H9 (cell line): ENCODE measurements at regions not wholly inside any gene's neighbourhood (a gene's known extent, or its start where the extent isn't known, plus 50 kb on each side); places are given as distances from the start of the nearest gene placed in this dataset.

Source experiments
- DNase-seq: peaks from one replicate; pipeline ENCODE4 v3.0.0-alpha.2; 2017
- H2AFZ ChIP-seq: one replicate; pipeline ENCODE4 v1.6.1; 2013; ENCODE audit warnings: mild to moderate bottlenecking, low read length, control low read depth, moderate library complexity
- H2AK5ac ChIP-seq: 2 replicates; pipeline ENCODE4 v1.6.1; 2013; ENCODE audit warnings: low read length, control low read depth, mixed read lengths; ENCODE audit not compliant: insufficient read length
- H2BK120ac ChIP-seq: one replicate; pipeline ENCODE4 v1.6.1; 2013; ENCODE audit warnings: low read depth, mild to moderate bottlenecking, low read length, control low read depth, inconsistent platforms; ENCODE audit not compliant: poor library complexity, severe bottlenecking
- H2BK12ac ChIP-seq: 2 replicates; pipeline ENCODE4 v1.6.1; 2013; ENCODE audit warnings: low read length, control low read depth, mixed read lengths, low read depth; ENCODE audit not compliant: insufficient read length
- H2BK15ac ChIP-seq: 2 replicates; pipeline ENCODE4 v1.6.1; 2013; ENCODE audit warnings: low read depth, low read length, control low read depth
- H2BK20ac ChIP-seq: one replicate; pipeline ENCODE4 v1.6.1; 2013; ENCODE audit warnings: low read depth, mild to moderate bottlenecking, low read length, control low read depth, inconsistent platforms; ENCODE audit not compliant: poor library complexity, severe bottlenecking
- H2BK5ac ChIP-seq: 2 replicates; pipeline ENCODE4 v1.6.1; 2013; ENCODE audit warnings: low read length, control low read depth, mixed read lengths; ENCODE audit not compliant: insufficient read length
- H3K14ac ChIP-seq: 2 replicates; pipeline ENCODE4 v1.6.1; 2013; ENCODE audit warnings: low read length, control low read depth; ENCODE audit not compliant: insufficient read depth
- H3K18ac ChIP-seq: 2 replicates; pipeline ENCODE4 v1.6.1; 2013; ENCODE audit warnings: low read depth, mild to moderate bottlenecking, mixed read lengths, low read length, control low read depth; ENCODE audit not compliant: insufficient read length
- H3K23ac ChIP-seq: 2 replicates; pipeline ENCODE4 v1.6.1; 2013; ENCODE audit warnings: low read length, control low read depth, mixed read lengths, low read depth; ENCODE audit not compliant: insufficient read length
- H3K23me2 ChIP-seq: 2 replicates; pipeline ENCODE4 v1.6.1; 2013; ENCODE audit warnings: low read depth, mild to moderate bottlenecking, mixed read lengths, low read length, control low read depth; ENCODE audit not compliant: insufficient read length, poor library complexity, severe bottlenecking
- H3K27ac ChIP-seq: 2 replicates; pipeline ENCODE4 v1.5.1; 2013; ENCODE audit warnings: low read length, control low read depth, mixed read lengths, low read depth; ENCODE audit not compliant: insufficient read length
- H3K27me3 ChIP-seq: 2 replicates; pipeline ENCODE4 v1.6.1; 2013; ENCODE audit warnings: low read length, control low read depth, inconsistent platforms; ENCODE audit not compliant: insufficient read depth
- H3K4ac ChIP-seq: 2 replicates; pipeline ENCODE4 v1.6.1; 2013; ENCODE audit warnings: low read depth, mild to moderate bottlenecking, control low read depth, inconsistent platforms, low read length, moderate library complexity
- H3K4me1 ChIP-seq: 2 replicates; pipeline ENCODE4 v1.6.1; 2013; ENCODE audit warnings: low read length, control low read depth, inconsistent platforms; ENCODE audit not compliant: insufficient read depth
- H3K4me2 ChIP-seq: 2 replicates; pipeline ENCODE4 v1.6.1; 2013; ENCODE audit warnings: low read length, control low read depth, mixed read lengths; ENCODE audit not compliant: insufficient read length, insufficient read depth
- H3K56ac ChIP-seq: 2 replicates; pipeline ENCODE4 v1.6.1; 2013; ENCODE audit warnings: low read depth, mild to moderate bottlenecking, mixed read lengths, low read length, control low read depth; ENCODE audit not compliant: insufficient read length
- H3K79me1 ChIP-seq: 2 replicates; pipeline ENCODE4 v1.6.1; 2013; ENCODE audit warnings: low read depth, mild to moderate bottlenecking, moderate library complexity, low read length, control low read depth, inconsistent platforms; ENCODE audit not compliant: insufficient read depth, poor library complexity, severe bottlenecking
- H3K79me2 ChIP-seq: 2 replicates; pipeline ENCODE4 v1.6.1; 2013; ENCODE audit warnings: low read length, control low read depth, inconsistent platforms; ENCODE audit not compliant: insufficient read depth
- H3K9ac ChIP-seq: 2 replicates; pipeline ENCODE4 v1.6.1; 2013; ENCODE audit warnings: low read length, control low read depth, mixed read lengths; ENCODE audit not compliant: insufficient read length; ENCODE audit errors: extremely low read depth
- H3K9me3 ChIP-seq: one replicate; pipeline ENCODE4 v1.6.1; 2013; ENCODE audit warnings: low read depth, low read length, inconsistent platforms; ENCODE audit not compliant: control insufficient read depth
- H3T11ph ChIP-seq: one replicate; pipeline ENCODE4 v1.6.1; 2013; ENCODE audit warnings: mild to moderate bottlenecking, low read length, control low read depth, inconsistent platforms
- H4K20me1 ChIP-seq: one replicate; pipeline ENCODE4 v1.6.1; 2013; ENCODE audit not compliant: control insufficient read depth, insufficient read length, insufficient read depth
- H4K5ac ChIP-seq: 2 replicates; pipeline ENCODE4 v1.6.1; 2013; ENCODE audit warnings: low read depth, mild to moderate bottlenecking, mixed read lengths, low read length, control low read depth; ENCODE audit not compliant: insufficient read length
- H4K8ac ChIP-seq: replicated peaks from 2 replicates; pipeline ENCODE4 v1.6.1; 2013; ENCODE audit warnings: low read length, control low read depth, mixed read lengths, low read depth; ENCODE audit not compliant: insufficient read length
- H4K91ac ChIP-seq: 2 replicates; pipeline ENCODE4 v1.6.1; 2013; ENCODE audit warnings: low read depth, mild to moderate bottlenecking, moderate library complexity, mixed read lengths, low read length, control low read depth; ENCODE audit not compliant: insufficient read length
- H3K27ac Mint-ChIP-seq, 3 experiments: 2 replicates in 2 of 3; 3 replicates in 1 of 3; pipeline ENCODE4 v1.8.0; 2020 to 2021; ENCODE audit warnings: mixed read lengths in 3 of 3, mild to moderate bottlenecking in 1 of 3, moderate library complexity in 1 of 3
- H3K27me3 Mint-ChIP-seq: 2 replicates; pipeline ENCODE4 v1.8.0; 2021; ENCODE audit warnings: low read depth, mild to moderate bottlenecking, moderate library complexity, mixed read lengths
- H3K36me3 Mint-ChIP-seq, 3 experiments: 2 replicates in 2 of 3; 3 replicates in 1 of 3; pipeline ENCODE4 v1.8.0; 2020 to 2021; ENCODE audit warnings: low read depth in 3 of 3, mixed read lengths in 3 of 3; ENCODE audit not compliant: insufficient read depth in 1 of 3
- H3K4me1 Mint-ChIP-seq, 2 experiments: 2 replicates each; pipeline ENCODE4 v1.8.0; 2020; ENCODE audit warnings: mixed read lengths in 2 of 2
- H3K4me3 Mint-ChIP-seq, 2 experiments: 2 replicates in 1 of 2; 3 replicates in 1 of 2; pipeline ENCODE4 v1.8.0; 2020 to 2021; ENCODE audit warnings: mild to moderate bottlenecking in 2 of 2, mixed read lengths in 2 of 2, moderate library complexity in 1 of 2
- H3K9me3 Mint-ChIP-seq, 2 experiments: 2 replicates in 1 of 2; 3 replicates in 1 of 2; pipeline ENCODE4 v1.8.0; 2020; ENCODE audit warnings: mild to moderate bottlenecking in 2 of 2, mixed read lengths in 2 of 2, moderate library complexity in 1 of 2
- CTCF ChIP-seq: fragments of 200-600 bp; sonication (generic); conservative IDR thresholded peaks from 3 replicates; pipeline ENCODE4 v1.8.0; 2021; ENCODE audit warnings: antibody characterized with exemption, mild to moderate bottlenecking
- WGBS: extraction: QIAGEN DNeasy Blood & Tissue Kit; methylation state at CpG from one replicate; pipeline ENCODE4 v1.1.7; 2013; ENCODE audit warnings: missing lambda C conversion rate, low lambda C conversion rate, mixed read lengths; ENCODE audit not compliant: insufficient read length; ENCODE audit errors: extremely low coverage; 5-methylcytosine and 5-hydroxymethylcytosine counted together

GRCh38 chr3:187434524-187434923 is 66.3 kb downstream of the RTP4 start:
- Mint-ChIP-seq H3K9me3 (peaks cover 0 to 5% of the 10 kb centered on the region in 2 experiments; a peak in 2 of 5 replicates), H3K36me3 (peaks cover 2 to 9% (median 7%) of the 10 kb centered on the region in 3 experiments; a peak in 5 of 7 replicates), H3K27ac (no peak overlapping the region), H3K27me3 (no peaks in the 10 kb centered on the region), H3K4me1 (0 out of 4 replicates have a peak, but pooled peaks cover 0 to 2% of the 10 kb centered on the region in 2 experiments), H3K4me3 (no peak overlapping the region)
- Histone ChIP-seq H3K23ac (no peak overlapping the region), H3K14ac (no peak overlapping the region), H4K8ac (no peak overlapping the region), H3K4ac (no peak overlapping the region), H2AK5ac (no peak overlapping the region), H3K4me2 (no peak overlapping the region), H2BK5ac (no peak overlapping the region), H3K79me1 (no peaks in the 10 kb centered on the region), H3K27ac (no peak overlapping the region), H2BK20ac (no peak overlapping the region), H3K18ac (no peak overlapping the region), H3K27me3 (no peaks in the 10 kb centered on the region), H3K23me2 (no peaks in the 10 kb centered on the region), H2BK120ac (no peak overlapping the region), H3K9me3 (no peaks in the 10 kb centered on the region), H3K56ac (no peak overlapping the region), H2BK15ac (no peak overlapping the region), H2BK12ac (no peak overlapping the region), H3T11ph (no peak overlapping the region), H3K4me1 (no peaks in the 10 kb centered on the region), H4K5ac (no peak overlapping the region), H3K9ac (no peak overlapping the region), H4K91ac (no peak overlapping the region), H4K20me1 (no peaks in the 10 kb centered on the region), H2AFZ (no peak overlapping the region), H3K79me2 (no peaks in the 10 kb centered on the region)
- no peak for DNase-seq
- WGBS, result no CpG with 5 or more reads among the region's 2 CpGs
- no peak for TF ChIP-seq CTCF
